ENCODE measurements at regions not wholly inside any gene's neighbourhood (a gene's known extent, or its start where the extent isn't known, plus 50 kb on each side); places are given as distances from the start of the nearest gene placed in this dataset.

DNA sequence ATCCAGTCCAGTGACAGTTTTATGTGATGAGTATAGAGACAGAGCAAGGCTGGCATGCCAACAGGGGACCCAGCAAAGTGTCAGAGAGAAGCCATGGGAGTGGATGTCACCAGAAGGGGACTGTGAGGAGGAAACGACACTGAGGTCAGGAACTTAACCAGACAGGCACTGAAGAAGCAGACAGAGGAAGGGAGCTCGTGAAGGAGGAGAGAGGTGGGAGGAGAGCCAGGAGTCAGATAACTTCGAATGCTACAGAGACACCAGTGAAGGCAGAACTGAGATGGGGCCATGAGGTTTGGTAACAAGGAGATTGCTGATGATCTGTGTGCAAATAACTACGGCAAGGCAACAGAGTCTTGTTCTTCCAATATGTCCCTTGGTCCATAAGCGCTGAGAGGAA is 211.1 kb upstream of the FOXA2 start:
- no peak for DNase-seq

DNA sequence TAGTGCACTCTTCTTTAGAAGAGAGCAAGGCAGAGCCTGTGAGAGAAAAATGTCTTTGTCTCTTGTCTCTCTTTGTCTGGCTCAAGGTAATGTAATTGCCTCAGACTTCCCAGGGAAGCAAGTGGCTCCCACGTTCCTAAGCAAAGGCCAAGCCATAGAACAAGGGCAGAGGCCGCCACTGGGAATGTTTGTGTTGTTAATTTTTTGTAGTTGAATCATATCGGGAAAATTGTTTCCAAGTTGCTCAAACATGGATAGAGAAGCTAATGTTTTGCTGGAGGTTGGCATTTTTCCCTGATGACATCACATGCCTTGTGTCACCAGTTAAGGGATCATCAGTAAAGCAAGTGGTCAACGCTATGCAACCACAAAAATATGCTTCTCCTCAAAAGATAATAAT is 211.5 kb upstream of the FOXA2 start:
- no peak for DNase-seq

DNA sequence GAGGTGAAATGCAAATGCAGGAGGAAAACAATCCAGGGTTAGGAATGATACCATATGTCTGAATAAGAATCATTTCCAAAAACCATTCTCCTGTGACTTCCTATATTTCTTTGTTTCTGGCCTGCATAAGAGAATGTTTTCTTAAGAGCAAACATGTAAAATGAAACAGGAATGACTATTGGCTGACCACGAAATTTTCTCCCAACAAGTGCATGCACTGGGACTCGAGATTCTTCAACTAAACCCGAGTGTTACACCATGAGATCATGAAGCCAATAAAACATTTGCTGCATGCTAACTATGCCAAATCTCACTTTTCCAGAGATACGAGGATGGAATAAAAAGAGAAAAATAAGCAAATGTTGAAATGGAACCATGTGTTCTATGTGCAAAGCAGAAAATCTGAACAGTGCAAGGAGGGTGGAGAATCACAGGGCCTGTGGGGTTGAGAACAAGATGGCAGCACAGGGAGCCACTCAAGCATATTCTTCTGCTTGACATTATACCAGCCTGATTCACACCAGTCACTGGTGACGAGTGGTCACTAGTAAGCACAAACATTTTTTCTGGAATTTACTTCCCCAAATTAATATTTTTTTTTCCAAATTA is 212.2 kb upstream of the FOXA2 start:
- DNase-seq = no peak

DNA sequence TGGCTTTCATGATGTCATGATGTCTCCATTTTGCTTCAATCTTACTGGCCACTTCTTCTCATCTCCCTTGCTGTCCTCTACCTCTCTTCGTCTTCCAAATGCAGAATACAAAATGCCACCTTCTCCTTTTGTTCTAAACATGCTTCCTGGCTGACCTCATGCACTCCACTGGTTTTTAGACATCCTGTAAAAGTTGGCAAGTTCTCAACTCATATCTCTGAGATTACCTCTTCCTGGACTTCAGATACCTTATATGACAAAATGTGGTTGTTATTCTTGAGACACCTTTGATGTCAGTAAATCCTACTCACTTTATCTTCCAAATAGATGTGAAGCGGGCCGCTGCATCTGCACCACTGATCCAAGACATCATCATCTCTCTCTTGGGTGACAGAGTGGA is 212.7 kb upstream of the FOXA2 start:
- DNase-seq = no peak

DNA sequence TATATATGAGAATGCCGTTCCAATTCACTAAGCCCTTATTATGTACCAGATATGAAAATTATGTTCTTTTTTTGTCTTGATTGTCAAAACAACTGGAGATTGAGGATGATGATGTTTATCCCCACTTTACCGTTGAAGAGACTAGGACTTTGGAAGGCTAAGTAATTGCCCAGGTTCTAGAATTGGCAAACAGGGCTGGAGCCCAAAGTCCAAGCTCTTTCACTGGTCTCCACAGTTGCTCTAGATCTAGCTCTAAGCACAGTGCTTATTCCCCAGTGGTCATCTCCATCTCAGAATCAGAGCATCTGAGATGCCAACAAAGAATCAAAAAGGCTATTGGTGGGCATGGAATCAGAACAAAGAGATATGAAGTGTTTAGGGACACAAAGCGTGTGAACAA is 215.3 kb upstream of the FOXA2 start:
- DNase-seq = no peak

DNA sequence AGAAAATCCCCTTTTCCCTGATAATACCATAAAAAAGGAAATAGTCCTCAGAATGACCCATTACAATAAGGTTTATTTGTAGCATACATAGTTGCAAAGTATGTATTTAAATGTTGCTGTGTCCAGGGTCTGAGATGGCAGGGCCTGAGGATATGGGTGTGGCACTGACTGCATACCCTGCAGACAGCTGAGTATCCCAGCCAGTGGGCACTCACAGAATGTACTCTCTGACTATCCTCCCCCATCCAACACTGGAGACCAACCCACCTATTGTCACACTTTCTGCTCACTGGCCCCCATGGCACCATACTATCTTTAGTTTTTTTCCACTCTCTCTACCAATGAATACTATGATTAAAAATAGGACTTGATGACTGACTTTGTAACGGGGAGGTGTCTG is 215.8 kb upstream of the FOXA2 start:
- DNase-seq = no peak

DNA sequence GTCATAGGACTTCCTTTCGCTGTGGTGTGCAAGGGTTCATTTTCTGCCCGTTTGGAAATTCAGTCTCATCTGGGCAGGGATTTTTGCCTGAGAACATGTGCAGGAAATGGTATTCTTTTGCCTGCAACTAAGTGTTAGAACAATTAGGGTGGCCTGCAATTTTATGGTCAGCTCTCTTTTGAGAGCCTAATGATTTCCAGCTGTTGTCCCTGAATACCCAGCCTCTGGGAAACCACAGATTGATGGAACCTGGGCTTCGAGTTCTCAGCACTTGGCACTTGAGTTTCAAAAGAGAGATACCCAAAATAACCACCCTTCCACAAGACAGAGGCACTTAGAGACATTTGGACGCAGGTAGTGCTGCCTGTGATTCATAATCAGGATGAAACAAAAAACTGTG is 217.2 kb upstream of the FOXA2 start:
- no peak for DNase-seq

DNA sequence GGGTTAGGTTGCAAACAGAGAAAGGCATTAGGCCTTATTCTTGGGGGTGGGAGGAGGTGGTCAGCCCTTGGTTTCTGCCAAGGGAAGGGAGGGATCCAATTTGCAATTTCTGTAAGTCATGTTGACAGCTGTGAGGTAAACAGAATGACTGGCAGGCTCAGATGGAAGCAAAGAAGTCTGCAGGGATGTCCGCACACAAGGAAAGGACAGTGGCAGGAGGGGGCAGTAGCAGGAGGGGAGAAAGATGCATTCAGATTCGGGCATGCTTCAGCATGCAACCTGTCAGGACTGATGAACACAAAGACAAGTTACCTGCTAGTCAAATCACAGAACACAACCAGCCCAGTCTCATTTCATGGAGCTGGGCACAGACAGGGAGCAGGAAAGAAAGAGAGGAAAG is 217.9 kb upstream of the FOXA2 start:
- DNase-seq = no peak

DNA sequence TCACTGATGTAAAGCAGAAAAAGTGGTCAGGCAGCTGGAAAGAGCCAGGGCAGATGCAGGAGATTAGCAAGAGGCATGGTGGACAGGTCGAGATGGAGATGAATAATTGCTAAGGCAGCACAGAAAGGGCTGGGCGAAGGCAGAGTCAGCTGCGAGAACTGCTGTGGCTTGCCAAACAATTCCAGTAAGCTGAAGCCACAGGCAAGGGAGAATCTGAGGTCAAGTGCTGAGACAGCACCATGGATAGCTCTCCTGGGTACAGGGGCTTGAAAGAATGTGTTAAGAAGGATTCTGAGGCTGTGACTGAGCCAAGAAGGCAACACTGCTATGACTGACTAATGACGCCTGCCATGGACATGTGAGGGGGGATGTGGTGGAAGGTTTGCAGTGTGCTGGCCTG is 220.8 kb upstream of the FOXA2 start:
- DNase-seq = no peak

DNA sequence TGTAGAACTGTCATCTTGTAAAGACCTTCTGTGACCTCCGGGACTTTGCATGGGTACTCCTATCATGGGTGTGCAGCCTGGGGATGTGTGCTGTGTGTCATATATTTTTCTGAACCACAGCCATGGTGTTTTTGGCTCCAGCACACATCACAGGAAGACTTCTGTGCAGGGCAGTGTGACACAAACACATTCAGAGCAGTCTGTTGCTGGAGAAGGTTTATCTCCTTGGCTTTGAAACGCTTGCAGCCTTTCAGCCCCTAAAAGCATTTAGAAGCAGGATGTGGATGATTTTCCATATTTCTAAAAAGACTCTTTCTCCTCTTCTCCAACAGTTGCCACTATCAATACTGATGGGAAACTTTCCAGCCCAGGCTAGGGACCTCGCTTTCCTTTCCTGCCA is 221.6 kb upstream of the FOXA2 start:
- DNase-seq = no peak

DNA sequence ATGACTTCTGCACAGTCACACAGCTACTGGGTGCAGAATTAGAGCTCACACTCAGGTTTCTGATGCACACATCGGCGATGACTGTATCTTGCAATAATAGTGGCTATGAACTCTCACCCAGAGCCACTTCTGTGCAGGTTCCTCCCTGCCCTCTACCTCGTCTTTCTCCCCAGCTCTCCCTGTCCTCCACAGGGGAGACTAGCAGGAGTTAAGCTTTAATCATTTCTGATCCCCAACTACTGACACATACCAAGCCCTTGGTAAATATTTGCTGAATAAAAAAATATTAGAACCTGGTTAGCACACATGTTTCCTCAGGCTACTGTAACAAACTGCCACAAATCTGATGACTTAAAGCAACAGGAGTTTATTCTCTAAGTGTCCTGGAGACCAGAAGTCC is 222.7 kb upstream of the FOXA2 start:
- DNase-seq = no peak

DNA sequence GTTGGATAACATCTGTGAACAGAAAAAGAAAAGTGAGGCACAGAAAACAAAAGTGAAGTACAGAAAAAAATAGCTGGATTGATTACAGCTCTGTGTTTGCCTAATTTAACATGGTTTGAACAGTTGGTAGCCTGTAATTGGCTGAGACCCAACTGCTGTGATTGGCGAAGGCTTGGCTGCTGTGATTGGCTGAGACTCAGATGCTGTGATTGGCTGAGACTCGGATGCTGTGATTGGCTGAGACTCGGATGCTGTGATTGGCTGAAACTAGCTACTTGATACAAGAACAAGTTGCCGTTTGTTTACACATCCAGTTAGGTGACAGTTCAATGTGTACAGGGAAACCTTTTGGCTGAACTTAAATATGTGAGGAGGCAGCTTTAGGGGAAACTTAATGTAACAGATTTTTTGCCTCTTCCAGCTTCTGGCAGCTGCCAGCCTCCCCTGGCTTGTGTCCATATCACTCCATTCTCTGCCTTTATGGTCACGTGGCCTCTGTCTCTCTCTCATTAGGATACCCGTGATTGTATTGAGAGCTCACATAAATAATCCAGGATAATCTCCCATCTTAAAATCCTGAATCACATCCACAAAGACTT is 223.4 kb upstream of the FOXA2 start:
- no peak for DNase-seq

DNA sequence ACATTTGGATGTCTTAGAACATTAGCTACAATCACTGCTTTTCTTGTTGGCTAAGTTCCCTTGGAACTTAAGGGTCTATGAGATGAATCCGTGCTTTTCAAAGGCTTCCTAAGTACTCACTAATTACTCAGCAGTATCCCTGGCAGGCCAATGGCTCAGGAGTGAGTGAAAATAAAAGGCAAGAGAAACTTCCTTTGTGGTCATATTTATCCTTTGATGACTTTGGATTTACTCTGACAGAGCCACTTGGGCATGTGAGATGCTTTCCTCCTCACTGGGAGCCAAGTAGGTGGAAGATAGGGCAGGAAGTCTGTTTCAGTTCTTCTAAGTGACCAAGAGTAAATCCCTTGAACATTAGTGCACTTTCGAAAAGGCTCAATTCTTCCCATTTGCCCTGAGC is 224.3 kb upstream of the FOXA2 start:
- DNase-seq = no peak

DNA sequence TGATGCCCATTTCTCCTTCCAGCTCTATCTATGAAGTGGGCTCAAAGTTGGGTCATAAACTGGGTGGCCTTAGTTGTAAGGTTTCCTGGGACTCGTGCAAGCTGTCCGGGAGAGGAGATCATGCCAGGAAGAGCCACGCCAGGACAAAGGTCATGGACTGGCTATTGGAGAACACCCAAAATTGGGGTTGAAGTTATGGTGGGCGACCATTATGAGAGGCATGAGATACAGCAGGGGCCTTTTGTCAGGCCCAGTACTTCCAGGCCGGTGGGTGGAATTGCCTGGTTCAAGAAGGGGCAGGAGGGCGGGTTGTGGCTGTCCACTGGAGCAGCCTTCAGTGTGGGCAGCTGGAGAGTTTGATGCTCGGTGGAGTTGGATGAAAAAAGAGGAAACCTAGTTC is 225.1 kb upstream of the SSTR4 start:
- DNase-seq = no peak

DNA sequence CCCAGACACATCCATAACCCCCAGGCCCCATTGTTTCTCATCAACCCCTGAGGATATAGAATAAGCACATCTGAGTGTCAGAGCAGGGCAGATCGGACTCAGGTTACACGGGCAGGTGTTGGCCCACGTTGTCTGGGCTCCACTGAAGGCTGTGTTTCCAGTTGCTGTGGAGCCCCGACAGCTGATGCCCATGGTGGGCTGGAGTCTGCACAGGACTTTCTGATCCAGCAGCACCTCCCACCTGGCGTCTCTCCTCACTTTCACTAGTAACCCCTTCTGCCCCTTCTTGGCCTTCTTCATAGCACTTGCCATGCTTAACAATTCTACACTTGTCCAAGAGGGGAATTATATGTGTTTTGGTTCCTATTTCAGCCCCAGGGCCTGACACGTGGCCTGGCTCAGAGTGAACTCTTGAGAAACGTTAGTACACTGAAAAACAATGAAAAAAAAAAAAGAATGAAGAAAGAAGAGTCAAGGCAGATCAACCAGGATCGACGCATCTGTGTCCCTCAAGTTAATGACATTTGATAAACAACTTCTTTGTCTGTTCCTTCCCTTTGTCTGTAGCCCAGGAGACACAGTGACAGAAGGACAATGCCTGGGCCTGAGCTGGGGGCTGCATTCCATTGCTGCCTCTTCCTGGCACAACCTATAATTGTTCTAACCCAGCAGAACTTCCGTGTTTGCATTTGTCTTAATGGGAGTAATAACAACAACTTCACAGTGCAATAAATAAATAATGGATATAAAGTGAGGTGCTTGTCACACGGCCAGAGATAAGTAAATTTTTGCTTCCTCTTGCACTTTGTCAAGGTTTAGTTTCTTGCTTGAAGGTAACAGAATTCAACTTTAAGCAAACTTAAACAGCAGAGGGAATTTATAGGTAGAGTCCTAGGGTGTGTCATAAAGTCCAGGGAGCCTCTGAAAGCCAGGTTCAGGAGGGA is 224.2 kb upstream of the SSTR4 start:
- no peak for DNase-seq

DNA sequence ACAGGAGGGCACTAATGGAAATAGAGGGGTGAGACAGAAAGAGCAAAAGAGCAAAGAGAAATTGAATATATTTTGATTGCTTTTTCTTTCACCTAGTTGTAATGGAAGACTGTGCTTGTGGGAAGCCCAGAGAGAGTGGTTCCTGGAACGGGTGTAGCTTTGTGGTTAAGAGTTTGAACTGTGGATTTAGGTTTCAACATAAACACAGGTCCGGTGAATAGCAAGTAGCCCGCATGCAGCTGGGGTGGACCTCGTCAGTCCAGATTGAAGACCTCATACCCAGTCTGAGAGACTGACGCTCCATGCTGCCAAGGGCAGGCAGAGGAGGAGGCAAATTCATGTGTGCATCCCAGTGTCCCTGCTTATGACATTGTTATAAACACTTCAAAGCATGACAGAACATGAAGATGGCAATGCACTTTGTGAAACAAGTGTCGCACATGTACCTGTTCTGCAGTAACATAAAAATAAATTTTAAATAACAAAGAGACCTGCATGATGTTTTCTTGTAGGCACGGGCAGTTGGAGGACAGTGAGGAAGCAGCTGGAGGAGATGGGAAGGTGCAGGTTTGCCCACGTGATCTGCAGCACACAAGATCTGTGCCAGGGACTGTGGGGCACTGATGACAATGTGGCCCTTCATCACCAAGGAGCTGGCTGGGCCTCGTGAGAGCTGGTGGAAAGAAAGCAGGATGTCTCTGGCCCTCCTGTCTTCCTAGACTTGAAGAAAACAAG is 220.5 kb upstream of the SSTR4 start:
- no peak for DNase-seq

DNA sequence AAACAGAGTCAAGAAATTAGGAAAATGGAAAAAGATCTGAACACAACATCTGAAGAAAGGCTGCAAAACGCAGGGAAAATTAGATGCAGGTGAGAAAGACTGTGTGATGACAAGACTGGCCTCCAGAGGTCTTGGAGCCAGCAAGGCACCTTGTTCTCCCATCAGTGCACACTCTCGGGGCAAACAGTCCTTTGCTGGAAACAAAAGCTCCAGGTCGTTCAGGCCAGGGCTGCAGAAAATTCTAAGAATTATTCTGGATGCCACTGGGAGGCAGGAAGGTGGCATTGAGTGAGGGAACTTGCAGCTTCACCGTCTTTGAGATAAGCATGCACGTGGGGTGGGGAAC is 219.9 kb upstream of the SSTR4 start:
- DNase-seq = no peak

DNA sequence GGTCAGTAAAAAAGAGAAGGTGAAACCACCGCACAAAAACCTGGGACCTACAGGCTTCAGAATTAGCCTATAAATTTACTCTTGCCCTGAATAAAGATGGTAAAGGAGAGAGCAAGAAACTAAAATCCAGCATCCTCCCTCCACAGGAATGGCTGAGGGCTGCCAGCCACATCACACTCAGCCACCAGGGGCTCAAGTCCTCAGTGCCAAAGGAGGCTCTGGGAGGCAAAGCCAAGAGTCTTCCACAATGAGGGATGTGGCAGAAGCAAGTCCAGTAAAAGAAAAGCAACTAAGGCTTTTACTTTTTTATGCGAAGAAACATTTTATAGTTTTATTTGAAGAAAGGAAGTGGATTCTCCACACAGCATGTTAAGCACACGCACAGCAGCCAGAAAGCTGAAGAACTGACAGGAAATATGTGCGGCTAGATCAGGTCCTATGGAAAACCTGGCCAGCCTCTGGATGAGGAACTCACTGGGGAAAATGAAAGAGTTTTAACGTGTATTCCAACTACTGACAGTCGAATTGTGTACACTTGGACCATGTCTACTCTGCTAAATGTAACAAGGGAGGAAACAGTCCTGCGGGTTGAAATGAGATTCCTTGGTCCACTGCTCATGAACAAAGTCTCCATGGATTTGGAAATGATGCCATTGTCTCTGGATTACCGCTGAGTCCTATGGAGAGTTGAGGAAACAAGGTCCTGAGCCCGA is 219.4 kb upstream of the SSTR4 start:
- no peak for DNase-seq

DNA sequence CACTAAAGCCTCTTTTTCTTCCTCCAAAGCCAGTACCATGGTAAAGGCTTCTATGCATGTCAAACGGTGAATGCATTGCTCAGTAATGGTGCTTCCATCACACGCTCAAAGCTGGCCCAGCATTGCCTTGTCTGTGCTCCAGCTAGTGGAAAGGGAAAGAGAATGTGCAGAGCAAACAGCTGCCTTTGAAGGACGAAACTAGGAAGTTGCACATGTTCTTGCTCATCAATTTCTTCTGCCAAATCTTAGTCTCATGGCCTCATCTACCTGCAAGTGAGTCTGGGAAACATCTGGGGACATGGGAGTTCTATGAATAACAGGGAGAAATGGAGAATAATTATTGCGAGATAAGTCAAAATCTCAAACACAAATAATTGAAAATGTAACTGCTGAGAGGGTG is 216.5 kb upstream of the SSTR4 start:
- no peak for DNase-seq

DNA sequence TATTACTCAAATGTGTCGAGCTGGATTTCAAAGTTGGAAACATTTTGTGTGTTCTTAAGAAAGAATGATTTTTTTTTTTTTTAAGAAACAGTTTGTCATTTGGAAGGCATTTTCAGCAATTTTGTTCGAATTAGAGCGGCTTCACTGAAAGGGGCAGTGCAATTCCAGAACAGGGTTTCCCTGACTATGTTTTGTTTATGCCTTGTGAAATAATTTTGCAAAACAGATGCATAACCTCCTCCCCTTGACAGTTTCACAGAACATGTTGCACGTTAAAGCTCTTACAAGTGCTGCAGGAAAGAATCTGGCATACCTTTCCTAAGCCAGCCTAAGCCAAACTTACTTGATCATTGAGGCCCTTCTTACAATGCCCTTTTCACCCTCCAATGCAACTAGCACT is 216.0 kb upstream of the SSTR4 start:
- no peak for DNase-seq

DNA sequence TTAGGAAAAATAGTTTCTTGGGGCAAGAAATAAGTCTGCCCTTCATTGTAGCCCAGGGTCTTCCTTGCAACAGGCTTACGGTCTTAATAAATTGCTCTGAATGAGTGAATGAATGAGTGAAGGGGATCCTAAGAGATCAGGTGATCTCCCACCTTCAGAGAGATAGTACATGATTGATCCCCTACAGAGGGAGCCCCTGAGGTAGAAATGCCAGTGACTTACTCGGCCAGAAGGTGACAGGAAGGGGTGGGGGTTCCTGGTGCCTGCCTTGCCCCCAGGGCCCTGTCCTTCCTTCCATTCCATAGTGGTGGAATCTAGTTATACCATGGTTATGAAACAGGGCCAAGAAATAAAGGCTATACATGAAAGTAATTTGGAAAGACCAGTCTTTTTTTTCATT is 215.3 kb upstream of the SSTR4 start:
- DNase-seq = no peak

DNA sequence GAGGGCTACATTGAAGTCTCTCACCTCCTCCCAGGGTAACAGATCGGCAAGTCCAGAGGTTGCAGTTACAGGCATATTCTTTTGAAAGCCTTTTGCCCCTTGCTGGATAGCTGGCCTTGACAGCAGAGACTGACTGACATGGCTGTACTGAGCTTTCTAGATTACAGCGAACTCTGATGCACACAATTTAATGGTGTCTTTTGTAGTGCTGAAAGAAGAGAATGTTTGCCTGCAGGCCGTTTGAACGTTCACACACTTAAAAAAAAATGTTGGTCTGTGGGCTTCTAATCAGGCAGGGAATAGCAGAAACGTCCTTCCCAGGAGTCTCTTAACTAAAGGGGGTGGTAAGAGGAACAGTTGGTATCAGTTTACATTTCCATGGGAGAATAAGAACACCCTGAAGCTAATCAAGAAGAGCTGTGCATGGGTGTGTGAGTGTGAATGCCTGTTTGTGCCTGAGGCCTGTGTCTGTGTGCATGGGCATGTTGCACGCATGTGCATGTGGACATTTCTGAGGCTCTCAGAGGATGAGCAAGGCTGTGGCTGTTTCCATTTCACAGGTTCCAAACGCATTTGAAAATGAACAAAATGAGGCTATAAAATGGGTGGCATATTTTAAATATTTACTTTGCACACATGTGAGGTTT is 213.9 kb upstream of the SSTR4 start:
- DNase-seq = no peak

DNA sequence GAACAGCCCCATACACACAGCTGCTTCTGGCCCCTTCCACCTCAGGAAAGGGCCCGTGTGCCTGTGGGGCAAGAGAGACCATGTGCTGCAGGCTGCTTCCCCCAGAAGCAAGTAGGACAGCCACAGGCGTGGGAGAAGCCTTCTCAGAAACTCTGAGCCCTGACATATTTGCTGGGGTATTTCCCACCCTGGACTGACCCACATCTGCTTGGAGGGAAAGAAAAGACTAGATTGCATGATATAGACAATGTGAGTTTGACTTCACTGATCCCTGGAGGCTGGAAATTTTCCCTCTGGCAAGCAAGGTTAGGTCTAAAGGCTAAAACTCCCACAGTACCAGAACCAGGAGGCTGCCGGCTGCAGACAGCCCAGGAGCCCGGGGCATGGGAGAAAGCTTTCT is 213.3 kb upstream of the SSTR4 start:
- no peak for DNase-seq

All from activated CD4-positive, alpha-beta T cell treated with anti-CD3 and anti-CD28 coated beads, Interleukin-2, amount 50 U/mL, for 4 hours (primary cell).